AG04449 (cell line): ENCODE measurements at regions not wholly inside any gene's neighbourhood (a gene's known extent, or its start where the extent isn't known, plus 50 kb on each side); places are given as distances from the start of the nearest gene placed in this dataset.

Source experiments
- CTCF ChIA-PET: fragments of 350-600 bp; formaldehyde crosslinking; extraction: SDS; loops from one replicate; lab custom pipeline; 2021; ENCODE audit warnings: antibody characterized with exemption; lab: Yijun Ruan, JAX
- POLR2A ChIA-PET: fragments of 400-600, 350-600 bp; formaldehyde crosslinking; extraction: SDS; loops from one replicate; lab custom pipeline; 2020; ENCODE audit warnings: antibody characterized with exemption, inconsistent platforms; lab: Yijun Ruan, JAX
- DNase-seq: peaks from one replicate; pipeline ENCODE4 v3.0.0-alpha.2; 2010; ENCODE audit warnings: low read depth, low spot score
- H3K4me3 ChIP-seq: 2 replicates; pipeline ENCODE4 v1.5.1; 2011; ENCODE audit warnings: low read depth, mild to moderate bottlenecking, control low read depth, low read length
- CTCF ChIP-seq: IDR thresholded peaks from one replicate; pipeline ENCODE4 v1.5.1; 2011; ENCODE audit warnings: mild to moderate bottlenecking, moderate library complexity, low read length, control low read depth, inconsistent platforms; ENCODE audit not compliant: insufficient read depth; ENCODE audit errors: missing control alignments

GRCh38 chr2:123500346-123500745, 524.7 kb upstream of the CNTNAP5 start:
- POLR2A ChIA-PET: no interaction called here
- no peak overlapping the region for H3K4me3 ChIP-seq
- no peak for TF ChIP-seq CTCF
- CTCF ChIA-PET: no interaction called here
- DNase-seq: no peak

- H3K4me3 ChIP-seq: no peak overlapping the region
- TF ChIP-seq CTCF: no peak
- CTCF ChIA-PET: no interaction called here
- POLR2A ChIA-PET: no interaction called here
- no peak for DNase-seq
Observed at GRCh38 chr2:123500988-123501387, 524.1 kb upstream of the CNTNAP5 start.

- TF ChIP-seq CTCF: no peak
- ChIA-PET POLR2A (no interaction called here), CTCF (no interaction called here)
- H3K4me3 ChIP-seq: no peak overlapping the region
- no peak for DNase-seq
Observed at GRCh38 chr2:123502931-123503330, 522.2 kb upstream of the CNTNAP5 start.

GRCh38 chr2:123512547-123512946, 512.5 kb upstream of the CNTNAP5 start:
- ChIA-PET POLR2A (no interaction called here), CTCF (no interaction called here)
- DNase-seq: no peak
- H3K4me3 ChIP-seq: no peak overlapping the region
- TF ChIP-seq CTCF: no peak

GRCh38 chr2:123513351-123513750, 511.7 kb upstream of the CNTNAP5 start:
- CTCF ChIA-PET: no interaction called here
- DNase-seq: no peak
- POLR2A ChIA-PET: no interaction called here
- no peak for TF ChIP-seq CTCF
- H3K4me3 ChIP-seq: no peak overlapping the region

- ChIA-PET CTCF (no interaction called here), POLR2A (no interaction called here)
- no peak for DNase-seq
- no peak for TF ChIP-seq CTCF
- no peak overlapping the region for H3K4me3 ChIP-seq
Observed at GRCh38 chr2:123514613-123515207, 510.4 kb upstream of the CNTNAP5 start.
